PC-9 (cell line): ENCODE measurements at regions not wholly inside any gene's neighbourhood (a gene's known extent, or its start where the extent isn't known, plus 50 kb on each side); places are given as distances from the start of the nearest gene placed in this dataset.

Experiments used
- BruUV-seq: library from RNA; stranded (reverse); fragments of 400-500 nt; replicated peaks from 2 replicates; lab custom pipeline; 2021; lab: Mats Ljungman, UMichigan
- CTCF ChIA-PET: fragments of 300-600 bp; sonication (Branson Sonifier 250); formaldehyde crosslinking; loops from one replicate; lab custom pipeline; 2022; ENCODE audit warnings: antibody characterized with exemption; lab: Charles Lee
- POLR2A ChIA-PET: fragments of 300-600 bp; sonication (Branson Sonifier 250); formaldehyde crosslinking; loops from one replicate; lab custom pipeline; 2022; ENCODE audit warnings: antibody characterized with exemption; ENCODE audit not compliant: unreplicated experiment; lab: Charles Lee
- DNase-seq, 2 experiments: peaks; one replicate each; pipeline versions ENCODE4 v3.0.0 to v3.0.0-alpha.2; 2015 to 2022; ENCODE audit warnings: mixed read lengths in 1 of 2
- H2AFZ ChIP-seq: fragments of 200-600 bp; sonication (generic); 2 replicates; pipeline ENCODE4 v1.8.1; 2017; ENCODE audit warnings: antibody characterized with exemption
- H3F3A ChIP-seq: fragments of 200-600 bp; sonication (generic); 2 replicates; pipeline ENCODE4 v1.8.1; 2017; ENCODE audit warnings: antibody characterized with exemption, mild to moderate bottlenecking, low read depth; ENCODE audit not compliant: insufficient read depth
- H3K27ac ChIP-seq: fragments of 200-600 bp; sonication (generic); 2 replicates; pipeline ENCODE4 v1.6.1; 2016; ENCODE audit warnings: mixed run types
- H3K27me3 ChIP-seq: fragments of 200-600 bp; sonication (generic); 2 replicates; pipeline ENCODE4 v1.6.1; 2016; ENCODE audit warnings: low read depth, mixed run types; ENCODE audit not compliant: insufficient read depth
- H3K36me3 ChIP-seq: fragments of 200-600 bp; sonication (generic); 2 replicates; pipeline ENCODE4 v1.6.1; 2016; ENCODE audit warnings: low read depth, mixed run types
- H3K4me1 ChIP-seq: fragments of 200-600 bp; sonication (generic); replicated peaks from 2 replicates; pipeline ENCODE4 v1.6.1; 2016; ENCODE audit warnings: mixed run types; ENCODE audit not compliant: insufficient read depth
- H3K4me2 ChIP-seq: fragments of 200-600 bp; sonication (generic); 2 replicates; pipeline ENCODE4 v1.6.1; 2017; ENCODE audit warnings: mixed run types
- H3K4me3 ChIP-seq: fragments of 200-600 bp; sonication (generic); 2 replicates; pipeline ENCODE4 v1.6.1; 2016; ENCODE audit warnings: mixed run types
- H3K79me2 ChIP-seq: fragments of 200-600 bp; sonication (generic); 2 replicates; pipeline ENCODE4 v1.6.1; 2017; ENCODE audit warnings: low read depth, mixed run types
- H3K9me2 ChIP-seq: fragments of 200-600 bp; sonication (generic); 2 replicates; pipeline ENCODE4 v1.8.1; 2017; ENCODE audit warnings: mild to moderate bottlenecking; ENCODE audit not compliant: insufficient read depth
- H3K9me3 ChIP-seq: fragments of 200-600 bp; sonication (generic); 2 replicates; pipeline ENCODE4 v1.8.1; 2016; ENCODE audit warnings: low read depth; ENCODE audit not compliant: insufficient read depth
- H4K20me1 ChIP-seq: fragments of 200-600 bp; sonication (generic); 2 replicates; pipeline ENCODE4 v1.8.1; 2017; ENCODE audit not compliant: insufficient read depth
- EZH2 ChIP-seq: fragments of 200-600 bp; sonication (generic); IDR thresholded peaks from 2 replicates; pipeline ENCODE4 v1.8.0; 2017; ENCODE audit warnings: antibody characterized with exemption, low read depth
- intact Hi-C: fragments of 100-400 bp; cut with micrococcal nuclease; formaldehyde crosslinking; loops from one replicate; pipeline ENCODE4 v1.10.0; 2022; ENCODE audit not compliant: unreplicated experiment
- TF ChIP-seq, protein P1 (sequence below): fragments of 200-600 bp; sonication (generic); conservative IDR thresholded peaks from 2 replicates; pipeline ENCODE4 v1.6.1; 2017; ENCODE audit warnings: mixed run types, antibody characterized with exemption, mild to moderate bottlenecking, moderate library complexity

DNA sequence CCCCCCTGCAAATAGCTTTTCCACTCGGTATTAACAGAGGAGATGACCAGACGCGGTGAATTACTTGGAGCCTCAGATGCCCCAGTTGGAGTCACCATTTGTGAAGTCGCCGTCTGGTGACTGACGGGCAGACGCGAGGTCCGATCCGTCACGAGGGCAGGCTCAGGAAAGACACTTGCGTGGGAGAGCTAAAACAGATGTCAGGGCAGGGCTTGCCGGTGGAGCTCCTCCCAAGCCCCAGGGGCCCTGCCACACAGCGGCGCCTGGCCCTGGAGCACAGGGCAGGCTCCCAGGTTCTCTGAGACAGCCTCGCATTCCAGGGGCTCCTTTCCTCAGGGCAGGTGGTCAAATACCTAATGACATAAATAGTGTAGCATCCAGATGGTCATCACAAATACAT, 348.3 kb downstream of the C16orf95 start:
- no TSS peak for BruUV-seq

DNA sequence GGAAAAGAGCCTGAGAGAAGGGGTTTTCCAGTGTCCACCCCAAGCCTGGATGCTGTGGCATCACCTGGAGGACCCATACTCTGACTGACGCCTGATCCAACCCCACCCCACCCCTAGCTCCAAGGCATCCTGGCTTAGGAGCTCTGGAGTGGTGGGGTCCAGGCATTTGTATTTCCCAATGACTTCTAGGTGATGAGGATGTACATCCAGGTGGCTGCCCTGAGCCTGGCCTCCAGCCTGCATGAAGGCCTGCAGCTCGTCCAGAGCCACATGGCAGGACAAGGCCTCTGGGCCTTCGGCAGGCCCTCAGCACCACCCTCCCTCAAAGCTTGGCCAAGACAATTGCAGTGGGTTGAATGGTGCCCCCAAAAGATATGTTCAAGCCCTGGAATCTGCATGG, 347.5 kb downstream of the C16orf95 start:
- Histone ChIP-seq H2AFZ (no peak overlapping the region), H3K9me3 (no peaks in the 10 kb centered on the region), H3K79me2 (no peaks in the 10 kb centered on the region), H3K36me3 (no peaks in the 10 kb centered on the region), H3K27me3 (peaks cover 91% of the 10 kb centered on the region), H3F3A (no peaks in the 10 kb centered on the region), H4K20me1 (no peaks in the 10 kb centered on the region), H3K9me2 (no peaks in the 10 kb centered on the region), H3K4me3 (no peak overlapping the region), H3K4me1 (no peaks in the 10 kb centered on the region), H3K4me2 (no peak overlapping the region), H3K27ac (no peak overlapping the region)
- CTCF ChIA-PET: no interaction called here
- intact Hi-C loops: no loop called here
- no peak for TF ChIP-seq EZH2
- TF ChIP-seq, protein P1, sequence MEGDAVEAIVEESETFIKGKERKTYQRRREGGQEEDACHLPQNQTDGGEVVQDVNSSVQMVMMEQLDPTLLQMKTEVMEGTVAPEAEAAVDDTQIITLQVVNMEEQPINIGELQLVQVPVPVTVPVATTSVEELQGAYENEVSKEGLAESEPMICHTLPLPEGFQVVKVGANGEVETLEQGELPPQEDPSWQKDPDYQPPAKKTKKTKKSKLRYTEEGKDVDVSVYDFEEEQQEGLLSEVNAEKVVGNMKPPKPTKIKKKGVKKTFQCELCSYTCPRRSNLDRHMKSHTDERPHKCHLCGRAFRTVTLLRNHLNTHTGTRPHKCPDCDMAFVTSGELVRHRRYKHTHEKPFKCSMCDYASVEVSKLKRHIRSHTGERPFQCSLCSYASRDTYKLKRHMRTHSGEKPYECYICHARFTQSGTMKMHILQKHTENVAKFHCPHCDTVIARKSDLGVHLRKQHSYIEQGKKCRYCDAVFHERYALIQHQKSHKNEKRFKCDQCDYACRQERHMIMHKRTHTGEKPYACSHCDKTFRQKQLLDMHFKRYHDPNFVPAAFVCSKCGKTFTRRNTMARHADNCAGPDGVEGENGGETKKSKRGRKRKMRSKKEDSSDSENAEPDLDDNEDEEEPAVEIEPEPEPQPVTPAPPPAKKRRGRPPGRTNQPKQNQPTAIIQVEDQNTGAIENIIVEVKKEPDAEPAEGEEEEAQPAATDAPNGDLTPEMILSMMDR: no peak
- no TSS peak for BruUV-seq
- POLR2A ChIA-PET: no interaction called here
- DNase-seq: no peak

More for the DNA sequence above, 348.3 kb downstream of the C16orf95 start:
- Histone ChIP-seq H3K9me3 (no peaks in the 10 kb centered on the region), H3F3A (no peaks in the 10 kb centered on the region), H3K4me3 (no peak overlapping the region), H3K27ac (no peak overlapping the region), H3K9me2 (no peaks in the 10 kb centered on the region), H3K79me2 (no peaks in the 10 kb centered on the region), H4K20me1 (no peaks in the 10 kb centered on the region), H3K36me3 (no peaks in the 10 kb centered on the region), H3K27me3 (peaks cover 89% of the 10 kb centered on the region), H3K4me1 (no peaks in the 10 kb centered on the region), H3K4me2 (no peak overlapping the region), H2AFZ (no peak overlapping the region)
- DNase-seq: no peak
- no peak for TF ChIP-seq EZH2
- TF ChIP-seq, protein P1: no peak
- CTCF ChIA-PET: no interaction called here
- POLR2A ChIA-PET: no interaction called here
- intact Hi-C loops: no loop called here

DNA sequence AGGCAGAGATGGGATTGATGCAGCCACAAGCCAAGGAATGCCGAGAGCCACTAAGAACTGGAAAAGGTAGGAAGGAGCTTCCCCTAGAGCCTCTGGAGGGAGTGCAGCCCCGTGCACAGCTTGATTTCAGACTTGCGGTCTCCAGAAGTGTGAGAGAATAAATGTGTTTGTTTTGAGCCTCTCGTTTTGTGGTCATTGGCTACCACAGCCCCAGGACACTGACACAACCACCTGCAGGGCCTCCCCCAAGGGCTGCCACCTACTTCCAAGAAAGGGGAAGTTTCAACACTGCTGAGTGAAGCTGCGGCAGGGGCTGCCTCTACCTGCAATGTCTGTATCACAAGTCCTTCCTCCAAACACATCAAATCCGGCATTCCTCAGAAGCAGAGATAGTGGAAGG, 346.9 kb downstream of the C16orf95 start:
- Histone ChIP-seq H3K79me2 (no peaks in the 10 kb centered on the region), H3K9me2 (no peaks in the 10 kb centered on the region), H3K4me3 (no peak overlapping the region), H3K27me3 (peaks cover 91% of the 10 kb centered on the region), H4K20me1 (no peaks in the 10 kb centered on the region), H3F3A (no peaks in the 10 kb centered on the region), H3K27ac (no peak overlapping the region), H3K4me2 (no peak overlapping the region), H3K9me3 (no peaks in the 10 kb centered on the region), H2AFZ (no peak overlapping the region), H3K36me3 (no peaks in the 10 kb centered on the region), H3K4me1 (no peaks in the 10 kb centered on the region)
- intact Hi-C loops: no loop called here
- POLR2A ChIA-PET: no interaction called here
- TF ChIP-seq, protein P1: no peak
- no peak for TF ChIP-seq EZH2
- CTCF ChIA-PET: no interaction called here
- DNase-seq: no peak
- no TSS peak for BruUV-seq
